HCT116 (cell line): ENCODE measurements at regions not wholly inside any gene's neighbourhood (a gene's known extent, or its start where the extent isn't known, plus 50 kb on each side); places are given as distances from the start of the nearest gene placed in this dataset.

Experiments used
- ATAC-seq: fragments of 200-7000 bp; cut with Tn5 transposase; 2 replicates; pipeline ENCODE4 v1.9.1; 2020; ENCODE audit warnings: mild to moderate bottlenecking, moderate library complexity
- BruUV-seq: library from RNA; stranded (reverse); fragments of 400-500 nt; replicated peaks from 2 replicates; lab custom pipeline; 2021; lab: Mats Ljungman, UMichigan
- CTCF ChIA-PET: fragments of 300-600 bp; sonication (Branson Sonifier 250); formaldehyde crosslinking; loops from one replicate; lab custom pipeline; 2021; ENCODE audit warnings: antibody characterized with exemption; lab: Charles Lee
- POLR2A ChIA-PET: fragments of 300-600, 350-600 bp; sonication (Branson Sonifier 250); formaldehyde crosslinking; loops from one replicate; lab custom pipeline; 2021; ENCODE audit warnings: antibody characterized with exemption; lab: Charles Lee
- RAD21 ChIA-PET, 2 experiments: fragments of 300-600 bp; sonication (Branson Sonifier 250); formaldehyde crosslinking; loops; one replicate each; lab custom pipeline; 2023; ENCODE audit warnings: low total read pairs in 2 of 2; ENCODE audit not compliant: uncharacterized antibody in 2 of 2, unreplicated experiment in 2 of 2, low non-redundant PET in 1 of 2; lab: Charles Lee
- DNase-seq: peaks from one replicate; pipeline ENCODE4 v3.0.0-alpha.2; 2010; ENCODE audit warnings: low read depth, low spot score
- H2AFZ ChIP-seq: fragments of 200-600 bp; shearing (Covaris generic), sonication (generic); 2 replicates; pipeline ENCODE4 v1.6.1; 2017; ENCODE audit warnings: low read depth, mixed run types, mixed read lengths, antibody characterized with exemption, low read length; ENCODE audit not compliant: poor library complexity, severe bottlenecking
- H3K27ac ChIP-seq: 2 replicates; pipeline ENCODE4 v1.5.1; 2012; ENCODE audit warnings: low read depth, low read length
- H3K27me3 ChIP-seq: fragments of 200-600 bp; sonication (generic); 2 replicates; pipeline ENCODE4 v1.6.1; 2016; ENCODE audit warnings: mixed run types, low read length, mixed read lengths; ENCODE audit not compliant: insufficient read depth
- H3K36me3 ChIP-seq, 2 experiments: fragments of 200-500 bp in 1 of 2; fragments of 200-600 bp in 1 of 2; sonication (Bioruptor generic) in 1 of 2; sonication (generic) in 1 of 2; 2 replicates each; pipeline versions ENCODE4 v1.5.1 to v1.6.1; 2014 to 2016; ENCODE audit warnings: low read length in 2 of 2, inconsistent platforms in 1 of 2, mixed read lengths in 1 of 2, mixed run types in 1 of 2; ENCODE audit not compliant: insufficient read depth in 2 of 2, control insufficient read depth in 1 of 2
- H3K4me1 ChIP-seq, 2 experiments: fragments of 200-600 bp in 1 of 2; sonication (generic) in 1 of 2; 2 replicates each; pipeline versions ENCODE4 v1.5.1 to v1.6.1; 2012 to 2017; ENCODE audit warnings: low read length in 2 of 2, inconsistent platforms in 1 of 2, mild to moderate bottlenecking in 1 of 2, mixed read lengths in 1 of 2, mixed run types in 1 of 2, moderate library complexity in 1 of 2; ENCODE audit not compliant: insufficient read depth in 2 of 2, control insufficient read depth in 1 of 2
- H3K4me2 ChIP-seq: fragments of 200-600 bp; sonication (generic); 2 replicates; pipeline ENCODE4 v1.6.1; 2017; ENCODE audit warnings: mixed run types, low read length, mixed read lengths
- H3K4me3 ChIP-seq, 2 experiments: fragments of 200-600 bp in 1 of 2; sonication (generic) in 1 of 2; replicated peaks in 1 of 2; 2 replicates each; pipeline ENCODE4 v1.5.1; 2011 to 2016; ENCODE audit warnings: low read length in 2 of 2, control low read depth in 1 of 2, low read depth in 1 of 2, mild to moderate bottlenecking in 1 of 2, mixed read lengths in 1 of 2, mixed run types in 1 of 2
- H3K79me2 ChIP-seq: fragments of 200-600 bp; sonication (generic); 2 replicates; pipeline ENCODE4 v1.6.1; 2017; ENCODE audit warnings: mild to moderate bottlenecking, mixed run types, low read length, moderate library complexity, mixed read lengths; ENCODE audit not compliant: insufficient read depth
- H3K9ac ChIP-seq: fragments of 200-600 bp; sonication (generic); 2 replicates; pipeline ENCODE4 v1.6.1; 2016; ENCODE audit warnings: low read length, mixed read lengths
- H3K9me2 ChIP-seq: fragments of 200-600 bp; sonication (generic), shearing (Covaris generic); 2 replicates; pipeline ENCODE4 v1.6.1; 2017; ENCODE audit warnings: mixed run types, mild to moderate bottlenecking, moderate library complexity; ENCODE audit not compliant: insufficient read depth
- H3K9me3 ChIP-seq, 2 experiments: fragments of 200-500 bp in 1 of 2; fragments of 200-600 bp in 1 of 2; sonication (Bioruptor generic) in 1 of 2; sonication (generic) in 1 of 2; 2 replicates each; pipeline ENCODE4 v1.6.1; 2014 to 2017; ENCODE audit warnings: low read length in 2 of 2, mixed read lengths in 2 of 2, inconsistent platforms in 1 of 2, low read depth in 1 of 2, mild to moderate bottlenecking in 1 of 2, mixed run types in 1 of 2, moderate library complexity in 1 of 2; ENCODE audit not compliant: control insufficient read depth in 1 of 2, insufficient read depth in 1 of 2
- H4K20me1 ChIP-seq: fragments of 200-600 bp; sonication (generic), shearing (Covaris generic); 2 replicates; pipeline ENCODE4 v1.6.1; 2017; ENCODE audit warnings: mixed run types, mild to moderate bottlenecking, moderate library complexity; ENCODE audit not compliant: insufficient read depth
- CBX3 ChIP-seq: IDR thresholded peaks from 2 replicates; pipeline ENCODE4 v1.6.1; 2012; ENCODE audit warnings: low read depth
- CEBPB ChIP-seq: IDR thresholded peaks from 2 replicates; pipeline ENCODE4 v1.6.1; 2012; ENCODE audit warnings: low read depth
- ELF1 ChIP-seq: IDR thresholded peaks from 2 replicates; pipeline ENCODE4 v1.6.1; 2012; ENCODE audit warnings: low read depth, borderline replicate concordance
- FOSL1 ChIP-seq: IDR thresholded peaks from 2 replicates; pipeline ENCODE4 v1.6.1; 2012; ENCODE audit warnings: low read depth
- POLR2A ChIP-seq: IDR thresholded peaks from 2 replicates; pipeline ENCODE4 v1.7.0; 2011; ENCODE audit warnings: borderline replicate concordance; ENCODE audit not compliant: insufficient read depth, insufficient read length; ENCODE audit errors: extremely low read depth
- POLR2AphosphoS5 ChIP-seq: IDR thresholded peaks from 2 replicates; pipeline ENCODE4 v1.6.1; 2011; ENCODE audit warnings: mild to moderate bottlenecking, low read depth, low read length, moderate library complexity
- RAD21 ChIP-seq: IDR thresholded peaks from 2 replicates; pipeline ENCODE4 v1.6.1; 2012; ENCODE audit warnings: low read depth, mild to moderate bottlenecking
- SIN3A ChIP-seq: IDR thresholded peaks from 2 replicates; pipeline ENCODE4 v1.6.1; 2012; ENCODE audit warnings: low read depth
- SRF ChIP-seq: IDR thresholded peaks from 2 replicates; pipeline ENCODE4 v1.6.1; 2012; ENCODE audit warnings: low read depth
- TCF7L2 ChIP-seq: IDR thresholded peaks from 2 replicates; pipeline ENCODE4 v1.7.0; 2011; ENCODE audit warnings: borderline replicate concordance, inconsistent platforms; ENCODE audit not compliant: insufficient read depth, insufficient read length; ENCODE audit errors: extremely low read depth
- YY1 ChIP-seq: IDR thresholded peaks from 2 replicates; pipeline ENCODE4 v1.6.1; 2011; ENCODE audit warnings: low read length, low read depth, moderate library complexity, mild to moderate bottlenecking; ENCODE audit not compliant: insufficient replicate concordance; ENCODE audit errors: extremely low read depth
- ZFX ChIP-seq: fragments of 450-650 bp; IDR thresholded peaks from 2 replicates; pipeline ENCODE4 v1.6.1; 2017
- ZNF274 ChIP-seq: fragments of 200-500 bp; sonication (Bioruptor generic); IDR thresholded peaks from 2 replicates; pipeline ENCODE4 v1.6.1; 2014; ENCODE audit warnings: mild to moderate bottlenecking, low read depth, low read length, inconsistent platforms
- intact Hi-C: fragments of 100-400 bp; cut with micrococcal nuclease; formaldehyde crosslinking; loops from 2 replicates; pipeline ENCODE4 v1.10.0; 2022
- TF ChIP-seq, protein P1 (sequence below): IDR thresholded peaks from 2 replicates; pipeline ENCODE4 v1.6.1; 2012
- TF ChIP-seq, protein P2 (sequence below): IDR thresholded peaks from 2 replicates; pipeline ENCODE4 v1.6.1; 2012

DNA sequence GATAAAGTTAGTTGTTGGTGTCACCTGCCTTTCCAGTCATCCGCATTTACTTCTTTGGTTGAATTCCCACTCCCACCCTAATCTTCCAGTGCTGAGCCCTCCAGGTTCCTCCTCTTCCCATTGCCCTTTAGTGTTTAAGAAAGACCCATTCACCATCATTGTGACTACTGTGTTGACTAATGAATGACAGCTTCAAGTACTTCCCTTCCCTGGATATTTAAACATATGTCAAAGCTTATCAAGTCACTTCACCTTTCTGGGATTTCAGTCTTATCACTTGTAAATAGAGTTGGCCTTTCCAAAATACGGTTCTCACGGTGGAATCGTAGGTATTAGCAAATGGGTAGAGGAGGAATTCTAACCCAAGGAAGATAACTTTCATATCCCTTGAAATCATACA is 201.6 kb upstream of the SVIL start:
- Histone ChIP-seq H3K9me2 (no peaks in the 10 kb centered on the region), H3K27ac (no peak overlapping the region), H3K4me1 (no peaks in the 10 kb centered on the region), H3K79me2 (no peaks in the 10 kb centered on the region), H3K9me3 (no peaks in the 10 kb centered on the region), H3K4me3 (no peak overlapping the region), H3K36me3 (no peaks in the 10 kb centered on the region), H4K20me1 (no peaks in the 10 kb centered on the region), H3K27me3 (no peaks in the 10 kb centered on the region), H3K4me2 (no peak overlapping the region), H2AFZ (no peak overlapping the region), H3K9ac (no peak overlapping the region)
- TF ChIP-seq, protein P1, sequence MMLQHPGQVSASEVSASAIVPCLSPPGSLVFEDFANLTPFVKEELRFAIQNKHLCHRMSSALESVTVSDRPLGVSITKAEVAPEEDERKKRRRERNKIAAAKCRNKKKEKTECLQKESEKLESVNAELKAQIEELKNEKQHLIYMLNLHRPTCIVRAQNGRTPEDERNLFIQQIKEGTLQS: no peak
- TF ChIP-seq ZFX (no peak), TCF7L2 (no peak), POLR2A (no peak), ELF1 (no peak)
- POLR2A ChIA-PET: no interaction called here
- DNase-seq: no peak
- BruUV-seq: no TSS peak
- ATAC-seq: no peak
- CTCF ChIA-PET: no interaction called here
- intact Hi-C loops: no loop called here
- RAD21 ChIA-PET: no interaction called here

DNA sequence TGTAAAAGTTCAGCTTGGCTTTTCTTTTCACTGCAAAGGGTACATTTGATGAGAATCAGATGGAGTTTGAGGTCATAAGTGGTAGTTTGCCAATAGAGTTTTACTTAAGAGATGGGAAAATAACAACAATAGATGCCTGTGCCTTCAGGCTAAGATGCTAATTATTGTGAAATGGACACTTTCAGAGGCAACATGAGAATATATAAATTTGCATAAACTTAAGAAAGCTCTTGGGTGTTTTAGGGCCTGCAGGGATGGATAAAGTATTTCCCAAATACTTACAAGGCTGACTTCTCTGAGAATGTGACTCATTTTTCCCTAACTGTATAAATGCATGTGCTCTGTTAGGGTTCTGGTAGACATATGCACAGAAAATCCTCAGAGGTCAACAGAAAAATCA is 200.3 kb upstream of the SVIL start:
- ChIA-PET CTCF (no interaction called here), POLR2A (no interaction called here), RAD21 (no interaction called here)
- no peaks in the 10 kb centered on the region for H4K20me1 ChIP-seq
- DNase-seq (no peak), ATAC-seq (no peak)
- no peaks in the 10 kb centered on the region for H3K27me3 ChIP-seq
- no peaks in the 10 kb centered on the region for H3K36me3 ChIP-seq
- H3K79me2 ChIP-seq: no peaks in the 10 kb centered on the region
- BruUV-seq: no TSS peak
- no peaks in the 10 kb centered on the region for H3K4me1 ChIP-seq
- no peak overlapping the region for H3K4me2 ChIP-seq
- TF ChIP-seq ELF1: no peak
- TF ChIP-seq CEBPB: no peak
- no peak for TF ChIP-seq POLR2A
- no peak for TF ChIP-seq RAD21
- no peak for TF ChIP-seq SIN3A
- no peak for TF ChIP-seq ZNF274
- TF ChIP-seq ZFX: no peak
- TF ChIP-seq CBX3: no peak
- no peak for TF ChIP-seq POLR2AphosphoS5
- TF ChIP-seq FOSL1: no peak
- TF ChIP-seq, protein P2, sequence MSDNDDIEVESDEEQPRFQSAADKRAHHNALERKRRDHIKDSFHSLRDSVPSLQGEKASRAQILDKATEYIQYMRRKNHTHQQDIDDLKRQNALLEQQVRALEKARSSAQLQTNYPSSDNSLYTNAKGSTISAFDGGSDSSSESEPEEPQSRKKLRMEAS: no peak
- no peak for TF ChIP-seq YY1
- no peak for TF ChIP-seq SRF
- no peak for TF ChIP-seq TCF7L2
- intact Hi-C loops: no loop called here
- no peak overlapping the region for H3K9ac ChIP-seq
- no peaks in the 10 kb centered on the region for H3K9me3 ChIP-seq
- H3K4me3 ChIP-seq: no peak overlapping the region
- no peak overlapping the region for H2AFZ ChIP-seq
- H3K9me2 ChIP-seq: no peaks in the 10 kb centered on the region
- H3K27ac ChIP-seq: no peak overlapping the region
